Endothelial cell of umbilical vein (primary cell): ENCODE measurements at regions not wholly inside any gene's neighbourhood (a gene's known extent, or its start where the extent isn't known, plus 50 kb on each side); places are given as distances from the start of the nearest gene placed in this dataset.

Source experiments
- CTCF ChIP-seq, 2 donors: IDR thresholded peaks; 1 replicate in 1 of 2; 2 replicates in 1 of 2; pipeline ENCODE4 v1.5.1; 2011; ENCODE audit warnings: low read length in 2 of 2, mild to moderate bottlenecking in 2 of 2, moderate library complexity in 2 of 2, control low read depth in 1 of 2, inconsistent platforms in 1 of 2, low read depth in 1 of 2; ENCODE audit not compliant: insufficient read depth in 1 of 2; ENCODE audit errors: extremely low read depth in 1 of 2
- EZH2 ChIP-seq: IDR thresholded peaks from 2 replicates; pipeline ENCODE4 v1.6.1; 2012; ENCODE audit warnings: borderline replicate concordance, low read depth, mild to moderate bottlenecking, moderate library complexity, low read length, inconsistent platforms; ENCODE audit not compliant: severe bottlenecking
- FOS ChIP-seq: IDR thresholded peaks from 2 replicates; pipeline ENCODE4 v1.6.1; 2011; ENCODE audit warnings: mild to moderate bottlenecking, low read length, moderate library complexity, borderline replicate concordance; ENCODE audit not compliant: insufficient read depth
- MAX ChIP-seq: IDR thresholded peaks from 2 replicates; pipeline ENCODE4 v1.6.1; 2011; ENCODE audit not compliant: insufficient read depth, insufficient read length
- POLR2AphosphoS5 ChIP-seq: IDR thresholded peaks from 2 replicates; pipeline ENCODE4 v1.6.1; 2012; ENCODE audit warnings: low read depth, mild to moderate bottlenecking, control low read depth, low read length, moderate library complexity; ENCODE audit not compliant: insufficient read depth

GRCh38 chrX:109943092-109943739 lies 59.7 kb upstream of the TMEM164 start:
- TF ChIP-seq CTCF (IDR thresholded peaks at IDR 0.05; ENCODE audit: extremely low read depth in 1 of 2, insufficient read depth in 1 of 2, low read depth in 1 of 2, low read length in 2 of 2) = no peak
- TF ChIP-seq EZH2 = no peak
- no peak for TF ChIP-seq MAX
- TF ChIP-seq FOS = no peak
- TF ChIP-seq POLR2AphosphoS5 = no peak
